Natural killer cell (primary cell): ENCODE measurements at regions not wholly inside any gene's neighbourhood (a gene's known extent, or its start where the extent isn't known, plus 50 kb on each side); places are given as distances from the start of the nearest gene placed in this dataset.

Experiments used
- ATAC-seq, 3 donors: fragments of 150-1000 bp in 2 of 3; fragments of 200-7000 bp in 1 of 3; cut with Tn5 transposase; 1 replicate in 1 of 3; 2 replicates in 2 of 3; pipeline ENCODE4 v1.10.0; 2021; ENCODE audit warnings: mild to moderate bottlenecking in 2 of 3, moderate library complexity in 2 of 3
- DNase-seq, 2 donors: peaks; one replicate each; pipeline versions ENCODE4 v3.0.0 to v3.0.0-alpha.2; 2013 to 2021; ENCODE audit warnings: mixed read lengths in 1 of 2
- H3K27ac ChIP-seq: one replicate; pipeline ENCODE4 v1.5.1; 2013; ENCODE audit warnings: mild to moderate bottlenecking, low read length
- H3K27me3 ChIP-seq: one replicate; pipeline ENCODE4 v1.6.1; 2013; ENCODE audit warnings: low read length; ENCODE audit not compliant: control insufficient read depth, insufficient read depth
- H3K36me3 ChIP-seq: one replicate; pipeline ENCODE4 v1.6.1; 2013; ENCODE audit warnings: low read length; ENCODE audit not compliant: control insufficient read depth, insufficient read depth
- H3K4me1 ChIP-seq: one replicate; pipeline ENCODE4 v1.6.1; 2013; ENCODE audit warnings: low read length; ENCODE audit not compliant: control insufficient read depth, insufficient read depth
- H3K4me3 ChIP-seq: one replicate; pipeline ENCODE4 v1.5.1; 2013; ENCODE audit warnings: low read length
- H3K9me3 ChIP-seq: one replicate; pipeline ENCODE4 v1.6.1; 2013; ENCODE audit warnings: low read length; ENCODE audit not compliant: control insufficient read depth, insufficient read depth
- H3K27ac Mint-ChIP-seq, 2 donors: one replicate each; pipeline ENCODE4 v1.8.0; 2022; ENCODE audit warnings: mild to moderate bottlenecking in 2 of 2, mixed read lengths in 2 of 2, moderate library complexity in 1 of 2
- H3K27me3 Mint-ChIP-seq, 2 donors: one replicate each; pipeline ENCODE4 v1.8.0; 2022; ENCODE audit warnings: low read depth in 2 of 2, mixed read lengths in 2 of 2
- H3K36me3 Mint-ChIP-seq: one replicate; pipeline ENCODE4 v1.8.0; 2022; ENCODE audit warnings: mixed read lengths
- H3K4me1 Mint-ChIP-seq, 2 donors: one replicate each; pipeline ENCODE4 v1.8.0; 2022; ENCODE audit warnings: mixed read lengths in 2 of 2
- H3K4me3 Mint-ChIP-seq: one replicate; pipeline ENCODE4 v1.8.0; 2022; ENCODE audit warnings: mild to moderate bottlenecking, moderate library complexity, mixed read lengths
- H3K9me3 Mint-ChIP-seq, 2 donors: one replicate each; pipeline ENCODE4 v1.8.0; 2022; ENCODE audit warnings: mixed read lengths in 2 of 2
- WGBS: methylation state at CpG from one replicate; pipeline ENCODE4 v1.1.7; 2013; ENCODE audit warnings: missing lambda C conversion rate; ENCODE audit not compliant: insufficient coverage; 5-methylcytosine and 5-hydroxymethylcytosine counted together
- intact Hi-C: fragments of 100-400 bp; cut with micrococcal nuclease; formaldehyde crosslinking; loops from one replicate; pipeline ENCODE4 v1.14.2; 2022
- TF ChIP-seq, protein P1 (sequence below): fragments of 200-600 bp; IDR thresholded peaks from one replicate; pipeline ENCODE4 v1.8.0; 2022; ENCODE audit warnings: antibody characterized with exemption

DNA sequence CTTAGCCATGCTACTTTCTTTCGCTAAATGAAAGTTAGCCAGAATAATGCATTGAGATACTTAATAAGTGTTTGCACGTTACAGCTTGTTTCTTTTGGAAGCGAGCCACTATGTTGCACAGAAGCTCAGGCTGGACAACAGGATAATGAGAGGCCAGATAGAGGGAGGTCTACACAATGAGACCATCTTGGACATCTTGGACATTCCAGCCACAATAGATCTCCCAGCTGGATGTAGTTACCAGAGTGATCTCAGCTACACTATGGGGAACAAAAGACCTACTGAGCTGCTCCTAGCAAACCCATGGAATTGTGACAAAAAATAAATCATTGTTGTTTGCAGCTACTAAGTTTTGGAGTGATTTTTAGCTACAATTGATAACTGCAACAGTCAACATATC is 540.1 kb upstream of the SEMA6D start:
- Histone ChIP-seq H3K36me3 (no peaks in the 10 kb centered on the region), H3K9me3 (no peaks in the 10 kb centered on the region), H3K4me3 (no peak overlapping the region), H3K4me1 (no peaks in the 10 kb centered on the region), H3K27ac (no peak overlapping the region), H3K27me3 (no peaks in the 10 kb centered on the region)
- DNase-seq (no peak), ATAC-seq (no peak)
- no peak overlapping the region for H3K4me3 Mint-ChIP-seq
- peaks cover 3% of the 10 kb centered on the region for H3K36me3 Mint-ChIP-seq
- intact Hi-C loops = no loop called here
- TF ChIP-seq, protein P1, sequence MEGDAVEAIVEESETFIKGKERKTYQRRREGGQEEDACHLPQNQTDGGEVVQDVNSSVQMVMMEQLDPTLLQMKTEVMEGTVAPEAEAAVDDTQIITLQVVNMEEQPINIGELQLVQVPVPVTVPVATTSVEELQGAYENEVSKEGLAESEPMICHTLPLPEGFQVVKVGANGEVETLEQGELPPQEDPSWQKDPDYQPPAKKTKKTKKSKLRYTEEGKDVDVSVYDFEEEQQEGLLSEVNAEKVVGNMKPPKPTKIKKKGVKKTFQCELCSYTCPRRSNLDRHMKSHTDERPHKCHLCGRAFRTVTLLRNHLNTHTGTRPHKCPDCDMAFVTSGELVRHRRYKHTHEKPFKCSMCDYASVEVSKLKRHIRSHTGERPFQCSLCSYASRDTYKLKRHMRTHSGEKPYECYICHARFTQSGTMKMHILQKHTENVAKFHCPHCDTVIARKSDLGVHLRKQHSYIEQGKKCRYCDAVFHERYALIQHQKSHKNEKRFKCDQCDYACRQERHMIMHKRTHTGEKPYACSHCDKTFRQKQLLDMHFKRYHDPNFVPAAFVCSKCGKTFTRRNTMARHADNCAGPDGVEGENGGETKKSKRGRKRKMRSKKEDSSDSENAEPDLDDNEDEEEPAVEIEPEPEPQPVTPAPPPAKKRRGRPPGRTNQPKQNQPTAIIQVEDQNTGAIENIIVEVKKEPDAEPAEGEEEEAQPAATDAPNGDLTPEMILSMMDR = no peak
- no peaks in the 10 kb centered on the region for H3K4me1 Mint-ChIP-seq
- 78% methylated on average over 3 of the region's 3 CpGs for WGBS
- H3K27ac Mint-ChIP-seq = no peak overlapping the region
- peaks cover 4 to 7% of the 10 kb centered on the region in 2 donors for H3K9me3 Mint-ChIP-seq
- H3K27me3 Mint-ChIP-seq = peaks cover 3 to 9% of the 10 kb centered on the region in 2 donors

DNA sequence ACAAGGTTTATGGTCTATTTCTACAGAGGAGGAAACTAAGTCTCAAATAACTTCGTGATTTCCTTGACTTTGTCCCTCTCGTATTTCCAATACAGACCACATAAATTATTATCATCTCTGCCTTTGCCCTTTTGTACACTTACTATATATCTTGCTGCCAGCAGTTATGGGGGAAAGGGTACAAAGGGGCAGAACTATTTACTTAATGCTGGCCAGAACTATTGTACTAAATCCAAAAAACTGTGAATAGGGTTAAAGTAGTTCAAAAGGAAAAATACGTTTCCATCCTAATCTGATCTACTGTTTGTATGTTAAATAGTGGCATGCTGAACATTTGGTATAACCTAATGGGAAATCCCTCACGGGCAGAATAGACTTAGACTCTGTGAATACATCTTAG is 537.3 kb upstream of the SEMA6D start:
- TF ChIP-seq, protein P1 = no peak

DNA sequence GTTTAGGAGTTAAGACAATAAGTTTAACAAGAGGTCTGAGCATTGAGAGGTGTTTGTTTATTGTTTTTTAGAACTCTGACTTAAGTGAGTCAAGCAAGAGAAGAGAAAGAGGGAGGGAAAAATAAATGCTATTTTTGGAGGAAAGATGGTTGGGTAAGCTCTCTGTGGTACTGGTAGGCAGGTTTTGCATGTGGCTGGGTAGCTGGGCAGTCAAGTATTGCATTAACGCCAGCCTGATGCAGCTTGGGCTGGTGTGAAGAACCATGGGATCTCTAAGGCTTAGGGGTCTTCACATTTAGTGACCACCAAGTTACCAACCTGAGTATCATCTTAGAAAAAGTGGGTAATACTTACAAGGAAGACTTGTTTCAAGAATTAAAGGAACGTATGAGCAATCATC is 534.5 kb upstream of the SEMA6D start:
- Mint-ChIP-seq H3K4me3 (no peak overlapping the region), H3K9me3 (peaks cover 4 to 8% of the 10 kb centered on the region in 2 donors), H3K27me3 (peaks cover 30 to 45% of the 10 kb centered on the region in 2 donors), H3K4me1 (peaks cover 0 to 8% of the 10 kb centered on the region in 2 donors), H3K27ac (no peak overlapping the region), H3K36me3 (peaks cover 20% of the 10 kb centered on the region)
- TF ChIP-seq, protein P1 = no peak
- Histone ChIP-seq H3K27me3 (peaks cover 10% of the 10 kb centered on the region), H3K27ac (no peak overlapping the region), H3K9me3 (no peaks in the 10 kb centered on the region), H3K4me3 (no peak overlapping the region), H3K36me3 (no peaks in the 10 kb centered on the region), H3K4me1 (no peaks in the 10 kb centered on the region)
- intact Hi-C loops = no loop called here
- WGBS = 82% methylated on average over 2 of the region's 2 CpGs
- no peak for ATAC-seq
- DNase-seq = no peak

More for the DNA sequence above, 537.3 kb upstream of the SEMA6D start:
- intact Hi-C loops = no loop called here
- Histone ChIP-seq H3K27ac (no peak overlapping the region), H3K36me3 (no peaks in the 10 kb centered on the region), H3K4me1 (no peaks in the 10 kb centered on the region), H3K4me3 (no peak overlapping the region), H3K27me3 (peaks cover 6% of the 10 kb centered on the region), H3K9me3 (no peaks in the 10 kb centered on the region)
- DNase-seq (no peak), ATAC-seq (no peak)
- H3K9me3 Mint-ChIP-seq = peaks cover 5 to 8% of the 10 kb centered on the region in 2 donors
- no peak overlapping the region for H3K4me3 Mint-ChIP-seq
- H3K27me3 Mint-ChIP-seq = peaks cover 21 to 31% of the 10 kb centered on the region in 2 donors
- WGBS = 100% methylated on average over 1 of the region's 4 CpGs
- H3K36me3 Mint-ChIP-seq = peaks cover 20% of the 10 kb centered on the region
- peaks cover 0 to 8% of the 10 kb centered on the region in 2 donors for H3K4me1 Mint-ChIP-seq
- no peak overlapping the region for H3K27ac Mint-ChIP-seq
